IPS-15b (cell line): ENCODE measurements at regions not wholly inside any gene's neighbourhood (a gene's known extent, or its start where the extent isn't known, plus 50 kb on each side); places are given as distances from the start of the nearest gene placed in this dataset.

Source experiments
- H3K27me3 ChIP-seq: one replicate; pipeline ENCODE4 v1.6.1; 2013; ENCODE audit warnings: low read length; ENCODE audit not compliant: control insufficient read depth, insufficient read depth
- H3K36me3 ChIP-seq: one replicate; pipeline ENCODE4 v1.6.1; 2013; ENCODE audit warnings: low read length; ENCODE audit not compliant: control insufficient read depth, insufficient read depth
- H3K4me1 ChIP-seq: one replicate; pipeline ENCODE4 v1.6.1; 2013; ENCODE audit warnings: mild to moderate bottlenecking, low read length; ENCODE audit not compliant: control insufficient read depth, insufficient read depth
- H3K4me3 ChIP-seq: one replicate; pipeline ENCODE4 v1.5.1; 2013; ENCODE audit warnings: low read depth, low read length
- H3K9ac ChIP-seq: one replicate; pipeline ENCODE4 v1.6.1; 2013; ENCODE audit warnings: low read depth, mild to moderate bottlenecking, low read length
- H3K9me3 ChIP-seq: one replicate; pipeline ENCODE4 v1.6.1; 2013; ENCODE audit warnings: mild to moderate bottlenecking, low read length; ENCODE audit not compliant: control insufficient read depth, insufficient read depth

GRCh38 chr1:83813576-83813975 lies 185.4 kb downstream of the TTLL7 start:
- Histone ChIP-seq H3K9me3 (no peaks in the 10 kb centered on the region), H3K4me3 (no peak overlapping the region), H3K36me3 (no peaks in the 10 kb centered on the region), H3K27me3 (no peaks in the 10 kb centered on the region), H3K9ac (no peak overlapping the region), H3K4me1 (no peaks in the 10 kb centered on the region)

- H3K36me3 ChIP-seq, result no peaks in the 10 kb centered on the region
- no peaks in the 10 kb centered on the region for H3K9me3 ChIP-seq
- no peaks in the 10 kb centered on the region for H3K27me3 ChIP-seq
- H3K4me1 ChIP-seq, result no peaks in the 10 kb centered on the region
- no peak overlapping the region for H3K4me3 ChIP-seq
- H3K9ac ChIP-seq, result no peak overlapping the region
These were observed 188.8 kb downstream of the TTLL7 start for GRCh38 chr1:83810144-83810543.

GRCh38 chr1:83808536-83808935 lies 190.4 kb downstream of the TTLL7 start:
- Histone ChIP-seq H3K4me1 (no peaks in the 10 kb centered on the region), H3K36me3 (no peaks in the 10 kb centered on the region), H3K9ac (no peak overlapping the region), H3K4me3 (no peak overlapping the region), H3K27me3 (no peaks in the 10 kb centered on the region), H3K9me3 (no peaks in the 10 kb centered on the region)

GRCh38 chr1:83807821-83808220 lies 191.1 kb downstream of the TTLL7 start:
- H3K4me1 ChIP-seq, result no peaks in the 10 kb centered on the region
- H3K9ac ChIP-seq, result no peak overlapping the region
- H3K4me3 ChIP-seq, result no peak overlapping the region
- H3K9me3 ChIP-seq, result no peaks in the 10 kb centered on the region
- no peaks in the 10 kb centered on the region for H3K27me3 ChIP-seq
- H3K36me3 ChIP-seq, result no peaks in the 10 kb centered on the region

- Histone ChIP-seq H3K4me3 (no peak overlapping the region), H3K27me3 (no peaks in the 10 kb centered on the region), H3K36me3 (no peaks in the 10 kb centered on the region), H3K9ac (no peak overlapping the region), H3K4me1 (no peaks in the 10 kb centered on the region), H3K9me3 (no peaks in the 10 kb centered on the region)
These were observed 191.7 kb downstream of the TTLL7 start for GRCh38 chr1:83807231-83807630.

- no peak overlapping the region for H3K4me3 ChIP-seq
- H3K4me1 ChIP-seq, result no peaks in the 10 kb centered on the region
- no peaks in the 10 kb centered on the region for H3K9me3 ChIP-seq
These were observed 193.0 kb downstream of the TTLL7 start for GRCh38 chr1:83805921-83806320.

GRCh38 chr1:83802460-83803152 lies 196.3 kb downstream of the TTLL7 start:
- H3K4me1 ChIP-seq, result no peaks in the 10 kb centered on the region
- no peak overlapping the region for H3K9ac ChIP-seq
- H3K27me3 ChIP-seq, result no peaks in the 10 kb centered on the region
- H3K36me3 ChIP-seq, result no peaks in the 10 kb centered on the region
- no peaks in the 10 kb centered on the region for H3K9me3 ChIP-seq
- no peak overlapping the region for H3K4me3 ChIP-seq

More at GRCh38 chr1:83805921-83806320, 193.0 kb downstream of the TTLL7 start:
- no peaks in the 10 kb centered on the region for H3K27me3 ChIP-seq
- H3K9ac ChIP-seq, result no peak overlapping the region
- no peaks in the 10 kb centered on the region for H3K36me3 ChIP-seq

- H3K4me3 ChIP-seq, result no peak overlapping the region
- no peaks in the 10 kb centered on the region for H3K4me1 ChIP-seq
- no peaks in the 10 kb centered on the region for H3K36me3 ChIP-seq
- H3K9me3 ChIP-seq, result no peaks in the 10 kb centered on the region
- no peak overlapping the region for H3K9ac ChIP-seq
- H3K27me3 ChIP-seq, result no peaks in the 10 kb centered on the region
These were observed 196.9 kb downstream of the TTLL7 start for GRCh38 chr1:83802023-83802422.

- H3K9ac ChIP-seq, result no peak overlapping the region
- H3K27me3 ChIP-seq, result no peaks in the 10 kb centered on the region
- H3K4me3 ChIP-seq, result no peak overlapping the region
- H3K4me1 ChIP-seq, result no peaks in the 10 kb centered on the region
- H3K9me3 ChIP-seq, result no peaks in the 10 kb centered on the region
- H3K36me3 ChIP-seq, result no peaks in the 10 kb centered on the region
These were observed 198.9 kb downstream of the TTLL7 start for GRCh38 chr1:83800066-83800465.

- Histone ChIP-seq H3K27me3 (no peaks in the 10 kb centered on the region), H3K9me3 (no peaks in the 10 kb centered on the region), H3K4me3 (no peak overlapping the region), H3K4me1 (no peaks in the 10 kb centered on the region), H3K36me3 (no peaks in the 10 kb centered on the region), H3K9ac (no peak overlapping the region)
These were observed 199.3 kb downstream of the TTLL7 start for GRCh38 chr1:83799594-83799993.

GRCh38 chr1:83798965-83799364 lies 200.0 kb downstream of the TTLL7 start:
- Histone ChIP-seq H3K9ac (no peak overlapping the region), H3K36me3 (no peaks in the 10 kb centered on the region), H3K9me3 (no peaks in the 10 kb centered on the region), H3K4me1 (no peaks in the 10 kb centered on the region), H3K4me3 (no peak overlapping the region), H3K27me3 (no peaks in the 10 kb centered on the region)

GRCh38 chr1:83796409-83796808 lies 202.5 kb downstream of the TTLL7 start:
- Histone ChIP-seq H3K4me3 (no peak overlapping the region), H3K27me3 (no peaks in the 10 kb centered on the region)

More at GRCh38 chr1:83796409-83796808, 202.5 kb downstream of the TTLL7 start:
- H3K9me3 ChIP-seq, result no peaks in the 10 kb centered on the region
- no peaks in the 10 kb centered on the region for H3K4me1 ChIP-seq
- no peak overlapping the region for H3K9ac ChIP-seq
- H3K36me3 ChIP-seq, result no peaks in the 10 kb centered on the region
